C4-2B (cell line): ENCODE measurements at regions not wholly inside any gene's neighbourhood (a gene's known extent, or its start where the extent isn't known, plus 50 kb on each side); places are given as distances from the start of the nearest gene placed in this dataset.

Experiments used
- CTCF ChIP-seq: fragments of 450-650 bp; conservative IDR thresholded peaks from 2 replicates; pipeline ENCODE4 v1.5.1; 2017; ENCODE audit warnings: mild to moderate bottlenecking
- ZFX ChIP-seq: fragments of 450-650 bp; IDR thresholded peaks from 2 replicates; pipeline ENCODE4 v1.6.1; 2017

GRCh38 chr2:147098940-147099339 lies 745.9 kb upstream of the ACVR2A start:
- TF ChIP-seq CTCF = no peak
- TF ChIP-seq ZFX = no peak
